PC-9 (cell line): ENCODE measurements at regions not wholly inside any gene's neighbourhood (a gene's known extent, or its start where the extent isn't known, plus 50 kb on each side); places are given as distances from the start of the nearest gene placed in this dataset.
"Not testable (repeated sequence)": the region's sequence is repeated elsewhere in the genome, so short reads cannot be mapped to it uniquely, and the experiment has no call there.

ENCODE experiments used
- BruUV-seq: library from RNA; stranded (reverse); fragments of 400-500 nt; replicated peaks from 2 replicates; lab custom pipeline; 2021; lab: Mats Ljungman, UMichigan
- CTCF ChIA-PET: fragments of 300-600 bp; sonication (Branson Sonifier 250); formaldehyde crosslinking; loops from one replicate; lab custom pipeline; 2022; ENCODE audit warnings: antibody characterized with exemption; lab: Charles Lee
- POLR2A ChIA-PET: fragments of 300-600 bp; sonication (Branson Sonifier 250); formaldehyde crosslinking; loops from one replicate; lab custom pipeline; 2022; ENCODE audit warnings: antibody characterized with exemption; ENCODE audit not compliant: unreplicated experiment; lab: Charles Lee
- DNase-seq, 2 experiments: peaks; one replicate each; pipeline versions ENCODE4 v3.0.0 to v3.0.0-alpha.2; 2015 to 2022; ENCODE audit warnings: mixed read lengths in 1 of 2
- H2AFZ ChIP-seq: fragments of 200-600 bp; sonication (generic); 2 replicates; pipeline ENCODE4 v1.8.1; 2017; ENCODE audit warnings: antibody characterized with exemption
- H3F3A ChIP-seq: fragments of 200-600 bp; sonication (generic); 2 replicates; pipeline ENCODE4 v1.8.1; 2017; ENCODE audit warnings: antibody characterized with exemption, mild to moderate bottlenecking, low read depth; ENCODE audit not compliant: insufficient read depth
- H3K27ac ChIP-seq: fragments of 200-600 bp; sonication (generic); 2 replicates; pipeline ENCODE4 v1.6.1; 2016; ENCODE audit warnings: mixed run types
- H3K27me3 ChIP-seq: fragments of 200-600 bp; sonication (generic); 2 replicates; pipeline ENCODE4 v1.6.1; 2016; ENCODE audit warnings: low read depth, mixed run types; ENCODE audit not compliant: insufficient read depth
- H3K36me3 ChIP-seq: fragments of 200-600 bp; sonication (generic); 2 replicates; pipeline ENCODE4 v1.6.1; 2016; ENCODE audit warnings: low read depth, mixed run types
- H3K4me1 ChIP-seq: fragments of 200-600 bp; sonication (generic); replicated peaks from 2 replicates; pipeline ENCODE4 v1.6.1; 2016; ENCODE audit warnings: mixed run types; ENCODE audit not compliant: insufficient read depth
- H3K4me2 ChIP-seq: fragments of 200-600 bp; sonication (generic); 2 replicates; pipeline ENCODE4 v1.6.1; 2017; ENCODE audit warnings: mixed run types
- H3K4me3 ChIP-seq: fragments of 200-600 bp; sonication (generic); 2 replicates; pipeline ENCODE4 v1.6.1; 2016; ENCODE audit warnings: mixed run types
- H3K79me2 ChIP-seq: fragments of 200-600 bp; sonication (generic); 2 replicates; pipeline ENCODE4 v1.6.1; 2017; ENCODE audit warnings: low read depth, mixed run types
- H3K9me2 ChIP-seq: fragments of 200-600 bp; sonication (generic); 2 replicates; pipeline ENCODE4 v1.8.1; 2017; ENCODE audit warnings: mild to moderate bottlenecking; ENCODE audit not compliant: insufficient read depth
- H3K9me3 ChIP-seq: fragments of 200-600 bp; sonication (generic); 2 replicates; pipeline ENCODE4 v1.8.1; 2016; ENCODE audit warnings: low read depth; ENCODE audit not compliant: insufficient read depth
- H4K20me1 ChIP-seq: fragments of 200-600 bp; sonication (generic); 2 replicates; pipeline ENCODE4 v1.8.1; 2017; ENCODE audit not compliant: insufficient read depth
- CTCF ChIP-seq: fragments of 200-600 bp; sonication (generic); conservative IDR thresholded peaks from 2 replicates; pipeline ENCODE4 v1.6.1; 2017; ENCODE audit warnings: mixed run types, antibody characterized with exemption, mild to moderate bottlenecking, moderate library complexity
- EZH2 ChIP-seq: fragments of 200-600 bp; sonication (generic); IDR thresholded peaks from 2 replicates; pipeline ENCODE4 v1.8.0; 2017; ENCODE audit warnings: antibody characterized with exemption, low read depth
- intact Hi-C: fragments of 100-400 bp; cut with micrococcal nuclease; formaldehyde crosslinking; loops from one replicate; pipeline ENCODE4 v1.10.0; 2022; ENCODE audit not compliant: unreplicated experiment

GRCh38 chr7:69443136-69443535 is 155.1 kb upstream of the AUTS2 start:
- Histone ChIP-seq H2AFZ (no peak overlapping the region), H3K4me2 (no peak overlapping the region), H3K9me3 (no peaks in the 10 kb centered on the region), H3K27ac (no peak overlapping the region), H3F3A (no peaks in the 10 kb centered on the region), H3K27me3 (no peaks in the 10 kb centered on the region), H3K4me1 (no peaks in the 10 kb centered on the region), H3K36me3 (no peaks in the 10 kb centered on the region), H4K20me1 (no peaks in the 10 kb centered on the region), H3K79me2 (no peaks in the 10 kb centered on the region), H3K4me3 (no peak overlapping the region), H3K9me2 (no peaks in the 10 kb centered on the region)
- TF ChIP-seq CTCF (no peak), EZH2 (no peak)
- POLR2A ChIA-PET = no interaction called here
- no peak for DNase-seq
- CTCF ChIA-PET = no interaction called here
- no TSS peak for BruUV-seq
- intact Hi-C loops = no loop called here

GRCh38 chr7:69445541-69445940 is 152.7 kb upstream of the AUTS2 start:
- no peaks in the 10 kb centered on the region for H3K79me2 ChIP-seq
- POLR2A ChIA-PET = no interaction called here
- H4K20me1 ChIP-seq = no peaks in the 10 kb centered on the region
- H3K9me3 ChIP-seq = no peaks in the 10 kb centered on the region
- no peaks in the 10 kb centered on the region for H3K27me3 ChIP-seq
- no peaks in the 10 kb centered on the region for H3F3A ChIP-seq
- TF ChIP-seq CTCF (no peak), EZH2 (no peak)
- H3K4me3 ChIP-seq = no peak overlapping the region
- BruUV-seq = no TSS peak
- H2AFZ ChIP-seq = no peak overlapping the region
- intact Hi-C loops = no loop called here
- H3K9me2 ChIP-seq = no peaks in the 10 kb centered on the region
- H3K4me2 ChIP-seq = no peak overlapping the region
- DNase-seq = no peak
- no peaks in the 10 kb centered on the region for H3K36me3 ChIP-seq
- no peak overlapping the region for H3K27ac ChIP-seq
- H3K4me1 ChIP-seq = no peaks in the 10 kb centered on the region
- CTCF ChIA-PET = no interaction called here

- H3K4me1 ChIP-seq, H3K27me3 ChIP-seq, H3K27ac ChIP-seq, H3K4me3 ChIP-seq, H3K4me2 ChIP-seq, H3K9me3 ChIP-seq, DNase-seq, BruUV-seq, CTCF ChIA-PET, H4K20me1 ChIP-seq, intact Hi-C loops, H2AFZ ChIP-seq, H3K79me2 ChIP-seq, POLR2A ChIA-PET, H3F3A ChIP-seq, H3K9me2 ChIP-seq, H3K36me3 ChIP-seq: not testable (repeated sequence)
Observed at GRCh38 chr7:69446213-69446612, 152.1 kb upstream of the AUTS2 start.

GRCh38 chr7:69448071-69448470 is 150.2 kb upstream of the AUTS2 start:
- Histone ChIP-seq H2AFZ (no peak overlapping the region), H3K4me2 (no peak overlapping the region), H3K27ac (no peak overlapping the region), H3K79me2 (no peaks in the 10 kb centered on the region), H3K4me3 (no peak overlapping the region), H3K4me1 (no peaks in the 10 kb centered on the region), H3K9me2 (no peaks in the 10 kb centered on the region), H3K27me3 (no peaks in the 10 kb centered on the region), H3K36me3 (no peaks in the 10 kb centered on the region), H4K20me1 (no peaks in the 10 kb centered on the region), H3F3A (no peaks in the 10 kb centered on the region), H3K9me3 (no peaks in the 10 kb centered on the region)
- no TSS peak for BruUV-seq
- ChIA-PET CTCF (no interaction called here), POLR2A (no interaction called here)
- no peak for DNase-seq
- TF ChIP-seq CTCF (no peak), EZH2 (no peak)
- intact Hi-C loops = no loop called here
